ENCODE measurements at regions not wholly inside any gene's neighbourhood (a gene's known extent, or its start where the extent isn't known, plus 50 kb on each side); places are given as distances from the start of the nearest gene placed in this dataset.

GRCh38 chr3:94482686-94483085 is 419.8 kb downstream of the NSUN3 start (continued):
- TF ChIP-seq SIX5 (IDR thresholded peaks at IDR 0.05; ENCODE audit: low read depth, low read length) = no peak
- no peak for TF ChIP-seq JUN (IDR thresholded peaks at IDR 0.05; ENCODE audit: low read depth, low read length)
- no peak for TF ChIP-seq POLR2A (IDR thresholded peaks at IDR 0.05; ENCODE audit: control extremely low read depth in 1 of 2, low read depth in 2 of 2, low read length in 2 of 2)
- TF ChIP-seq JUND (IDR thresholded peaks at IDR 0.05; ENCODE audit: low read length) = no peak
- no peak for TF ChIP-seq YY1 (IDR thresholded peaks at IDR 0.05; ENCODE audit: low read depth, low read length)
- no peak for TF ChIP-seq RAD21 (IDR thresholded peaks at IDR 0.05 in 1 of 2, conservative IDR thresholded peaks at IDR 0.05 in 1 of 2; ENCODE audit: low read depth in 2 of 2, low read length in 2 of 2)
- TF ChIP-seq TBP (IDR thresholded peaks at IDR 0.05; ENCODE audit: low read depth, low read length) = no peak

Data from H1 (cell line).